Thyroid gland (tissue), 4 donors: ENCODE measurements at regions not wholly inside any gene's neighbourhood (a gene's known extent, or its start where the extent isn't known, plus 50 kb on each side); places are given as distances from the start of the nearest gene placed in this dataset.

Experiments
- DNase-seq, 2 donors: peaks; one replicate each; pipeline ENCODE4 v3.0.0-alpha.2; 2019
- H3K27ac ChIP-seq, 3 donors: fragments of 200-600 bp; sonication (generic); 1 replicate in 2 of 3; 2 replicates in 1 of 3; pipeline ENCODE4 v1.5.1; 2016 to 2019; ENCODE audit warnings: mild to moderate bottlenecking in 1 of 3, moderate library complexity in 1 of 3
- H3K27me3 ChIP-seq: fragments of 200-600 bp; sonication (generic); one replicate; pipeline ENCODE4 v1.5.1; 2019
- H3K36me3 ChIP-seq, 2 donors: fragments of 200-600 bp; sonication (generic); one replicate each; pipeline ENCODE4 v1.5.1; 2016 to 2019
- H3K4me1 ChIP-seq, 2 donors: fragments of 200-600 bp; sonication (generic); one replicate each; pipeline ENCODE4 v1.5.1; 2017 to 2019
- H3K4me3 ChIP-seq, 3 donors: fragments of 200-600 bp; sonication (generic); replicated peaks in 1 of 3; 1 replicate in 2 of 3; 2 replicates in 1 of 3; pipeline ENCODE4 v1.5.1; 2016; ENCODE audit warnings: mild to moderate bottlenecking in 1 of 3
- H3K9me3 ChIP-seq: fragments of 200-600 bp; sonication (generic); one replicate; pipeline ENCODE4 v1.5.1; 2017
- CTCF ChIP-seq, 6 experiments: fragments of 200-600 bp in 3 of 6; fragments of 450-650 bp in 3 of 6; sonication (generic) in 3 of 6; IDR thresholded peaks; one replicate each; pipeline ENCODE4 v1.5.1; 2016 to 2019; ENCODE audit warnings: antibody characterized with exemption in 6 of 6, mild to moderate bottlenecking in 2 of 6, inconsistent platforms in 1 of 6, moderate library complexity in 1 of 6
- POLR2A ChIP-seq, 2 donors: fragments of 450-650 bp; IDR thresholded peaks; one replicate each; pipeline ENCODE4 v1.6.1; 2017; ENCODE audit warnings: antibody characterized with exemption in 2 of 2, mild to moderate bottlenecking in 2 of 2, moderate library complexity in 1 of 2
- WGBS, 2 donors: methylation state at CpG; one replicate each; pipeline ENCODE4 v1.1.5; 2017; 5-methylcytosine and 5-hydroxymethylcytosine counted together
- intact Hi-C: fragments of 100-400 bp; cut with DNase I; formaldehyde crosslinking; loops from one replicate; pipeline ENCODE4 v1.15.1; 2023

GRCh38 chr1:81478219-81478618 is 322.5 kb upstream of the ADGRL2 start:
- no peaks in the 10 kb centered on the region for H3K9me3 ChIP-seq
- no peak overlapping the region for H3K27ac ChIP-seq
- 50 to 51% methylated on average over 7 of the region's 7 CpGs for WGBS, 2 donors
- intact Hi-C loops: no loop called here
- H3K36me3 ChIP-seq: no peaks in the 10 kb centered on the region
- H3K27me3 ChIP-seq: no peaks in the 10 kb centered on the region
- no peak overlapping the region for H3K4me3 ChIP-seq
- H3K4me1 ChIP-seq: no peaks in the 10 kb centered on the region
- TF ChIP-seq CTCF (IDR thresholded peaks at IDR 0.05): no peak
- no peak for TF ChIP-seq POLR2A (IDR thresholded peaks at IDR 0.05)
- DNase-seq: peak in 1 of 2 donors; percentile 4

GRCh38 chr1:81477710-81478109 is 323.0 kb upstream of the ADGRL2 start:
- Histone ChIP-seq H3K4me3 (no peak overlapping the region), H3K27ac (no peak overlapping the region), H3K4me1 (no peaks in the 10 kb centered on the region), H3K9me3 (no peaks in the 10 kb centered on the region), H3K27me3 (no peaks in the 10 kb centered on the region), H3K36me3 (no peaks in the 10 kb centered on the region)
- WGBS, 2 donors: 61 to 70% methylated on average over 5 of the region's 5 CpGs
- TF ChIP-seq POLR2A (IDR thresholded peaks at IDR 0.05): no peak
- intact Hi-C loops: no loop called here
- DNase-seq: no peak

GRCh38 chr1:81472387-81472786 is 328.3 kb upstream of the ADGRL2 start:
- H3K9me3 ChIP-seq: no peaks in the 10 kb centered on the region
- intact Hi-C loops: no loop called here
- peak in 1 of 2 donors; percentile 10 for DNase-seq
- no peaks in the 10 kb centered on the region for H3K36me3 ChIP-seq
- H3K4me3 ChIP-seq: no peak overlapping the region
- no peak overlapping the region for H3K27ac ChIP-seq
- no peaks in the 10 kb centered on the region for H3K27me3 ChIP-seq
- TF ChIP-seq CTCF (IDR thresholded peaks at IDR 0.05): no peak
- TF ChIP-seq POLR2A (IDR thresholded peaks at IDR 0.05): no peak
- whole genome bisulfite sequencing, 2 donors: 86 to 92% methylated on average over 6 of the region's 6 CpGs
- H3K4me1 ChIP-seq: no peaks in the 10 kb centered on the region

GRCh38 chr1:81471255-81471654 is 329.5 kb upstream of the ADGRL2 start:
- no peak overlapping the region for H3K27ac ChIP-seq
- TF ChIP-seq POLR2A (IDR thresholded peaks at IDR 0.05): no peak
- TF ChIP-seq CTCF (IDR thresholded peaks at IDR 0.05): no peak
- 79 to 92% methylated on average over 2 of the region's 2 CpGs for whole genome bisulfite sequencing, 2 donors

GRCh38 chr1:81470275-81470674 is 330.5 kb upstream of the ADGRL2 start:
- no peaks in the 10 kb centered on the region for H3K27me3 ChIP-seq
- no peaks in the 10 kb centered on the region for H3K36me3 ChIP-seq
- H3K4me3 ChIP-seq: no peak overlapping the region
- 78 to 92% methylated on average over 3 of the region's 3 CpGs for WGBS, 2 donors
- intact Hi-C loops: no loop called here
- DNase-seq: no peak
- H3K4me1 ChIP-seq: no peaks in the 10 kb centered on the region
- TF ChIP-seq POLR2A (IDR thresholded peaks at IDR 0.05): no peak
- TF ChIP-seq CTCF (IDR thresholded peaks at IDR 0.05): no peak
- no peaks in the 10 kb centered on the region for H3K9me3 ChIP-seq
- H3K27ac ChIP-seq: no peak overlapping the region

More at GRCh38 chr1:81471255-81471654, 329.5 kb upstream of the ADGRL2 start:
- intact Hi-C loops: no loop called here
- Histone ChIP-seq H3K9me3 (no peaks in the 10 kb centered on the region), H3K4me3 (no peak overlapping the region), H3K4me1 (no peaks in the 10 kb centered on the region), H3K27me3 (no peaks in the 10 kb centered on the region), H3K36me3 (no peaks in the 10 kb centered on the region)
- DNase-seq: no peak

- intact Hi-C loops: no loop called here
- DNase-seq: no peak
- 85 to 88% methylated on average over 4 of the region's 4 CpGs for WGBS, 2 donors
- Histone ChIP-seq H3K27ac (no peak overlapping the region), H3K9me3 (no peaks in the 10 kb centered on the region), H3K4me3 (no peak overlapping the region), H3K4me1 (no peaks in the 10 kb centered on the region), H3K27me3 (no peaks in the 10 kb centered on the region), H3K36me3 (no peaks in the 10 kb centered on the region)
- TF ChIP-seq POLR2A (IDR thresholded peaks at IDR 0.05) (no peak), CTCF (IDR thresholded peaks at IDR 0.05) (no peak)
Measured at GRCh38 chr1:81467383-81467782, 333.4 kb upstream of the ADGRL2 start.
